ENCODE measurements at regions not wholly inside any gene's neighbourhood (a gene's known extent, or its start where the extent isn't known, plus 50 kb on each side); places are given as distances from the start of the nearest gene placed in this dataset.

GRCh38 chr17:33516645-33517044 is 223.6 kb upstream of the ASIC2 start:
- no peak for DNase-seq

- no peak for DNase-seq
Observed at GRCh38 chr17:33517746-33518145, 224.7 kb upstream of the ASIC2 start.

GRCh38 chr17:33519692-33520091 is 226.6 kb upstream of the ASIC2 start:
- DNase-seq: no peak

GRCh38 chr17:33520426-33521330 is 227.6 kb upstream of the ASIC2 start:
- no peak for DNase-seq

GRCh38 chr17:33521784-33522183 is 228.7 kb upstream of the ASIC2 start:
- DNase-seq: no peak

GRCh38 chr17:33522623-33523022 is 229.5 kb upstream of the ASIC2 start:
- DNase-seq: no peak

GRCh38 chr17:33523577-33523981 is 230.5 kb upstream of the ASIC2 start:
- DNase-seq: no peak

- no peak for DNase-seq
Observed at GRCh38 chr17:33525186-33525585, 232.1 kb upstream of the ASIC2 start.

- no peak for DNase-seq
Observed at GRCh38 chr17:33526717-33527116, 233.6 kb upstream of the ASIC2 start.

- no peak for DNase-seq
Observed at GRCh38 chr17:33527290-33527689, 234.2 kb upstream of the ASIC2 start.

- no peak for DNase-seq
Observed at GRCh38 chr17:33528846-33529245, 235.8 kb upstream of the ASIC2 start.

GRCh38 chr17:33529816-33530215 is 236.7 kb upstream of the ASIC2 start:
- no peak for DNase-seq

GRCh38 chr17:33531311-33531710 is 238.2 kb upstream of the ASIC2 start:
- no peak for DNase-seq

GRCh38 chr17:33534087-33534486 is 241.0 kb upstream of the ASIC2 start:
- no peak for DNase-seq

GRCh38 chr17:33545124-33545523 is 252.0 kb upstream of the ASIC2 start:
- DNase-seq: no peak

GRCh38 chr17:33550261-33550660 is 257.2 kb upstream of the ASIC2 start:
- no peak for DNase-seq

- DNase-seq: no peak
Observed at GRCh38 chr17:33551075-33551474, 258.0 kb upstream of the ASIC2 start.

- no peak for DNase-seq
Observed at GRCh38 chr17:33551911-33552310, 258.8 kb upstream of the ASIC2 start.

- no peak for DNase-seq
Observed at GRCh38 chr17:33560165-33560564, 267.1 kb upstream of the ASIC2 start.

- no peak for DNase-seq
Observed at GRCh38 chr17:33560871-33561270, 267.8 kb upstream of the ASIC2 start.

GRCh38 chr17:33561569-33562334 is 268.7 kb upstream of the ASIC2 start:
- DNase-seq: no peak

- no peak for DNase-seq
Observed at GRCh38 chr17:33562792-33563191, 269.7 kb upstream of the ASIC2 start.

GRCh38 chr17:33564146-33564545 is 271.1 kb upstream of the ASIC2 start:
- DNase-seq: no peak

GRCh38 chr17:33567223-33567622 is 274.1 kb upstream of the ASIC2 start:
- DNase-seq: no peak

Data from CD4-positive, alpha-beta T cell treated with Interferon gamma for 1 hour (primary cell).